NCI-H1436 treated with DMSO at 0.1 percent for 48 hours (cell line): ENCODE measurements at regions not wholly inside any gene's neighbourhood (a gene's known extent, or its start where the extent isn't known, plus 50 kb on each side); places are given as distances from the start of the nearest gene placed in this dataset.

Experiments used
- DNase-seq: peaks from one replicate; lab custom pipeline; 2025; lab: John Stamatoyannopoulos, UW

- DNase-seq = no peak
Observed at GRCh38 chr14:44010071-44010470, 497.0 kb downstream of the FSCB start.

GRCh38 chr14:44009642-44010041, 497.4 kb downstream of the FSCB start:
- DNase-seq = no peak

GRCh38 chr14:43988989-43989388, 518.1 kb downstream of the FSCB start:
- DNase-seq = no peak

GRCh38 chr14:43983721-43984120, 523.4 kb downstream of the FSCB start:
- DNase-seq = no peak

- no peak for DNase-seq
Observed at GRCh38 chr14:43981135-43981768, 525.8 kb downstream of the FSCB start.

GRCh38 chr14:43956741-43957140, 550.3 kb downstream of the FSCB start:
- DNase-seq = no peak

GRCh38 chr14:43949400-43949799, 557.7 kb downstream of the FSCB start:
- no peak for DNase-seq

- DNase-seq = no peak
Observed at GRCh38 chr14:43939836-43940235, 567.2 kb downstream of the FSCB start.

GRCh38 chr14:43938588-43939281, 568.3 kb downstream of the FSCB start:
- DNase-seq = no peak

- no peak for DNase-seq
Observed at GRCh38 chr14:43937001-43937400, 570.1 kb downstream of the FSCB start.

- DNase-seq = no peak
Observed at GRCh38 chr14:43934102-43934501, 573.0 kb downstream of the FSCB start.

GRCh38 chr14:43914041-43914693, 592.9 kb downstream of the FSCB start:
- no peak for DNase-seq

- DNase-seq = no peak
Observed at GRCh38 chr14:43903209-43903608, 603.9 kb downstream of the FSCB start.

GRCh38 chr14:43901911-43902673, 605.0 kb downstream of the FSCB start:
- DNase-seq = no peak

GRCh38 chr14:43900173-43900655, 606.9 kb downstream of the FSCB start:
- no peak for DNase-seq

GRCh38 chr14:43898687-43899086, 608.4 kb downstream of the FSCB start:
- no peak for DNase-seq

- DNase-seq = no peak
Observed at GRCh38 chr14:43896044-43896443, 611.0 kb downstream of the FSCB start.

- DNase-seq = no peak
Observed at GRCh38 chr14:43894534-43894933, 612.5 kb downstream of the FSCB start.

GRCh38 chr14:43887523-43887922, 619.6 kb downstream of the FSCB start:
- DNase-seq = no peak

- no peak for DNase-seq
Observed at GRCh38 chr14:43877351-43877960, 629.6 kb downstream of the FSCB start.

- DNase-seq = no peak
Observed at GRCh38 chr14:43872752-43873655, 634.1 kb downstream of the FSCB start.
